Parathyroid adenoma (tissue), 2 donors: ENCODE measurements at regions not wholly inside any gene's neighbourhood (a gene's known extent, or its start where the extent isn't known, plus 50 kb on each side); places are given as distances from the start of the nearest gene placed in this dataset.

Source experiments
- H2AFZ ChIP-seq: fragments of 300-600 bp; sonication (generic); one replicate; pipeline ENCODE4 v1.7.0; 2017; ENCODE audit warnings: antibody characterized with exemption, mild to moderate bottlenecking
- H3K27ac ChIP-seq: fragments of 300-600 bp; sonication (generic); one replicate; pipeline ENCODE4 v1.7.0; 2017
- H3K27me3 ChIP-seq: fragments of 300-600 bp; sonication (generic); one replicate; pipeline ENCODE4 v1.7.0; 2017; ENCODE audit warnings: low read length; ENCODE audit not compliant: control insufficient read depth, insufficient read depth
- H3K36me3 ChIP-seq: fragments of 300-600 bp; sonication (generic); one replicate; pipeline ENCODE4 v1.7.0; 2017; ENCODE audit warnings: low read length; ENCODE audit not compliant: control insufficient read depth, insufficient read depth
- H3K4me1 ChIP-seq: fragments of 300-600 bp; sonication (generic); one replicate; pipeline ENCODE4 v1.7.0; 2017; ENCODE audit warnings: control low read depth
- H3K4me2 ChIP-seq: fragments of 300-600 bp; sonication (generic); one replicate; pipeline ENCODE4 v1.7.0; 2017; ENCODE audit warnings: low read length
- H3K4me3 ChIP-seq: fragments of 300-600 bp; sonication (generic); one replicate; pipeline ENCODE4 v1.7.0; 2017; ENCODE audit warnings: low read depth, low read length
- H3K79me2 ChIP-seq: fragments of 300-600 bp; sonication (generic); one replicate; pipeline ENCODE4 v1.7.0; 2017; ENCODE audit warnings: control low read depth
- H3K9ac ChIP-seq: fragments of 300-600 bp; sonication (generic); one replicate; pipeline ENCODE4 v1.7.0; 2017; ENCODE audit warnings: mild to moderate bottlenecking
- H3K9me3 ChIP-seq: fragments of 300-600 bp; sonication (generic); one replicate; pipeline ENCODE4 v1.7.0; 2017; ENCODE audit warnings: low read length; ENCODE audit not compliant: control insufficient read depth
- CTCF ChIP-seq: fragments of 300-600 bp; sonication (generic); IDR thresholded peaks from one replicate; pipeline ENCODE4 v1.7.0; 2017; ENCODE audit warnings: antibody characterized with exemption, mild to moderate bottlenecking
- donor health status: primary hyperparathyroidism.

- TF ChIP-seq CTCF = no peak
- H2AFZ ChIP-seq = no peak overlapping the region
- no peaks in the 10 kb centered on the region for H3K4me1 ChIP-seq
- no peaks in the 10 kb centered on the region for H3K36me3 ChIP-seq
- no peaks in the 10 kb centered on the region for H3K79me2 ChIP-seq
- H3K27ac ChIP-seq = no peak overlapping the region
- H3K9me3 ChIP-seq = no peaks in the 10 kb centered on the region
- H3K4me2 ChIP-seq = no peak overlapping the region
- H3K4me3 ChIP-seq = no peak overlapping the region
- no peaks in the 10 kb centered on the region for H3K27me3 ChIP-seq
- no peak overlapping the region for H3K9ac ChIP-seq
Measured at GRCh38 chr10:124217031-124217430, 123.6 kb upstream of the CHST15 start.

- no peaks in the 10 kb centered on the region for H3K9me3 ChIP-seq
- no peaks in the 10 kb centered on the region for H3K79me2 ChIP-seq
- H3K36me3 ChIP-seq = no peaks in the 10 kb centered on the region
- no peaks in the 10 kb centered on the region for H3K27me3 ChIP-seq
- no peak overlapping the region for H3K4me3 ChIP-seq
- H3K4me1 ChIP-seq = no peaks in the 10 kb centered on the region
- H2AFZ ChIP-seq = no peak overlapping the region
- no peak overlapping the region for H3K4me2 ChIP-seq
- H3K9ac ChIP-seq = no peak overlapping the region
- TF ChIP-seq CTCF = no peak
- no peak overlapping the region for H3K27ac ChIP-seq
Measured at GRCh38 chr10:124214610-124215375, 121.4 kb upstream of the CHST15 start.

GRCh38 chr10:124213899-124214510 is 120.6 kb upstream of the CHST15 start:
- Histone ChIP-seq H2AFZ (no peak overlapping the region), H3K9me3 (peaks cover 2% of the 10 kb centered on the region), H3K4me1 (no peaks in the 10 kb centered on the region), H3K27me3 (no peaks in the 10 kb centered on the region), H3K36me3 (no peaks in the 10 kb centered on the region), H3K27ac (no peak overlapping the region), H3K9ac (no peak overlapping the region), H3K79me2 (no peaks in the 10 kb centered on the region), H3K4me2 (no peak overlapping the region), H3K4me3 (no peak overlapping the region)
- no peak for TF ChIP-seq CTCF

- no peaks in the 10 kb centered on the region for H3K4me1 ChIP-seq
Measured at GRCh38 chr10:124213471-124213870, 120.1 kb upstream of the CHST15 start.

More at GRCh38 chr10:124213471-124213870, 120.1 kb upstream of the CHST15 start:
- Histone ChIP-seq H3K27ac (no peak overlapping the region), H3K9ac (no peak overlapping the region), H3K9me3 (peaks cover 2% of the 10 kb centered on the region), H3K27me3 (no peaks in the 10 kb centered on the region), H3K36me3 (no peaks in the 10 kb centered on the region), H3K4me3 (no peak overlapping the region), H3K4me2 (no peak overlapping the region), H2AFZ (no peak overlapping the region), H3K79me2 (no peaks in the 10 kb centered on the region)
- no peak for TF ChIP-seq CTCF
